ENCODE measurements at regions not wholly inside any gene's neighbourhood (a gene's known extent, or its start where the extent isn't known, plus 50 kb on each side); places are given as distances from the start of the nearest gene placed in this dataset.
"Not testable (repeated sequence)": the region's sequence is repeated elsewhere in the genome, so short reads cannot be mapped to it uniquely, and the experiment has no call there.

GRCh38 chr6:178929-179328, 113.4 kb upstream of the DUSP22 start:
- FAIRE-seq; POLR2A ChIA-PET; BruUV-seq (replicated peaks); H2AFZ ChIP-seq (ENCODE audit: control insufficient read depth, low read depth, low read length); SMC1A ChIA-PET (ENCODE audit: uncharacterized antibody, unreplicated experiment); H3K36me3 ChIP-seq (ENCODE audit: control insufficient read depth in 2 of 2, insufficient read depth in 2 of 2, low read length in 1 of 2); H3K9me3 ChIP-seq (replicated peaks; ENCODE audit: control insufficient read depth, insufficient read depth, low read length); H3K27me3 ChIP-seq (replicated peaks in 1 of 2; ENCODE audit: control insufficient read depth in 2 of 2, insufficient read depth in 2 of 2, low read length in 1 of 2); H3K9ac ChIP-seq (ENCODE audit: control insufficient read depth, insufficient read depth, low read length); DNase-seq (ENCODE audit: low read depth, low spot score); H3K4me2 ChIP-seq (ENCODE audit: control insufficient read depth, insufficient read depth); ATAC-seq; H4K20me1 ChIP-seq (ENCODE audit: control insufficient read depth, insufficient read depth); H3K27ac ChIP-seq (ENCODE audit: control insufficient read depth, insufficient read depth); RAD21 ChIA-PET (ENCODE audit: unreplicated experiment); intact Hi-C loops (cut with micrococcal nuclease; ENCODE audit: unreplicated experiment); H3K79me2 ChIP-seq (ENCODE audit: control insufficient read depth, insufficient read depth, low read length); in situ Hi-C loops (cut with MboI); H3K4me3 ChIP-seq: not testable (repeated sequence)
- CTCF ChIA-PET: interaction anchor here (2.0 kb wide), 1 partner anchor 29 kb away, joined by 12 read pairs; no protein-coding TSS in a partner anchor
- H3K4me1 ChIP-seq (ENCODE audit: control insufficient read depth, insufficient read depth, low read length): peaks cover 22% of the 10 kb centered on the region
- WGBS (ENCODE audit: insufficient coverage, insufficient replicate concordance, low lambda C conversion rate, missing lambda C conversion rate): 91% methylated on average over 5 of the region's 5 CpGs
- peak; percentile 73 for TF ChIP-seq NFYB (IDR thresholded peaks at IDR 0.05; ENCODE audit: insufficient read depth, low read depth, low read length)

GRCh38 chr6:179340-179950, 112.8 kb upstream of the DUSP22 start:
- CTCF ChIA-PET: interaction anchor here (1.5 to 2.2 kb wide), 4 partner anchors 10 to 30 kb away, joined by 3 to 15 read pairs (median 12); no protein-coding TSS in a partner anchor
- H3K36me3 ChIP-seq (ENCODE audit: control insufficient read depth in 2 of 2, insufficient read depth in 2 of 2, low read length in 1 of 2): no peaks in the 10 kb centered on the region
- POLR2A ChIA-PET: no interaction called here
- DNase-seq (ENCODE audit: low read depth, low spot score) (no peak), ATAC-seq (no peak), FAIRE-seq (no peak)
- no peak overlapping the region for H3K4me2 ChIP-seq (ENCODE audit: control insufficient read depth, insufficient read depth)
- no peaks in the 10 kb centered on the region for H3K79me2 ChIP-seq (ENCODE audit: control insufficient read depth, insufficient read depth, low read length)
- intact Hi-C loops (cut with micrococcal nuclease; ENCODE audit: unreplicated experiment): no loop called here
- RAD21 ChIA-PET (ENCODE audit: unreplicated experiment): interaction anchor here (1.0 to 1.9 kb wide), 3 partner anchors 10 to 28 kb away, joined by 3 to 7 read pairs (median 4); no protein-coding TSS in a partner anchor
- no peak overlapping the region for H3K9ac ChIP-seq (ENCODE audit: control insufficient read depth, insufficient read depth, low read length)
- in situ Hi-C loops (cut with MboI): no loop called here
- H2AFZ ChIP-seq (ENCODE audit: control insufficient read depth, low read depth, low read length): no peak overlapping the region
- 91% methylated on average over 27 of the region's 29 CpGs for WGBS (ENCODE audit: insufficient coverage, insufficient replicate concordance, low lambda C conversion rate, missing lambda C conversion rate)
- H3K27me3 ChIP-seq (replicated peaks in 1 of 2; ENCODE audit: control insufficient read depth in 2 of 2, insufficient read depth in 2 of 2, low read length in 1 of 2): no peaks in the 10 kb centered on the region
- H4K20me1 ChIP-seq (ENCODE audit: control insufficient read depth, insufficient read depth): no peaks in the 10 kb centered on the region
- no peak overlapping the region for H3K27ac ChIP-seq (ENCODE audit: control insufficient read depth, insufficient read depth)
- no peak overlapping the region for H3K4me3 ChIP-seq
- H3K4me1 ChIP-seq (ENCODE audit: control insufficient read depth, insufficient read depth, low read length): peaks cover 27% of the 10 kb centered on the region
- H3K9me3 ChIP-seq (replicated peaks; ENCODE audit: control insufficient read depth, insufficient read depth, low read length): peaks cover 4% of the 10 kb centered on the region; the same call in 1 of the 3 replicates
- SMC1A ChIA-PET (ENCODE audit: uncharacterized antibody, unreplicated experiment): interaction anchor here (1.2 to 25.0 kb wide), 5 partner anchors 10 to 40 kb away, joined by 3 to 748 read pairs (median 4); no protein-coding TSS in a partner anchor
- no TSS peak for BruUV-seq (replicated peaks)
- no peak for TF ChIP-seq YY1 (IDR thresholded peaks at IDR 0.05; ENCODE audit: low read depth, low read length)
- no peak for TF ChIP-seq STAT3 (IDR thresholded peaks at IDR 0.05; ENCODE audit: low read depth, low read length)
- TF ChIP-seq ZNF274 (IDR thresholded peaks at IDR 0.05; ENCODE audit: insufficient read depth, insufficient read length): no peak
- no peak for TF ChIP-seq PAX8 (IDR thresholded peaks at IDR 0.05)
- TF ChIP-seq RAD51 (IDR thresholded peaks at IDR 0.05): no peak
- TF ChIP-seq NR2C2 (IDR thresholded peaks at IDR 0.05; ENCODE audit: borderline replicate concordance, control insufficient read depth, insufficient read length, low read depth): no peak
- TF ChIP-seq JUND (IDR thresholded peaks at IDR 0.05; ENCODE audit: low read depth, low read length): no peak
- no peak for TF ChIP-seq TBL1XR1 (IDR thresholded peaks at IDR 0.05; ENCODE audit: low read depth, low read length)
- no peak for TF ChIP-seq DPF2 (IDR thresholded peaks at IDR 0.05)
- TF ChIP-seq ATF7 (IDR thresholded peaks at IDR 0.05; ENCODE audit: low read depth): no peak
- no peak for TF ChIP-seq ASH2L (IDR thresholded peaks at IDR 0.05; ENCODE audit: borderline replicate concordance, low read depth)
- no peak for TF ChIP-seq ZBTB11 (CRISPR knock-in tag; IDR thresholded peaks at IDR 0.05)
- no peak for TF ChIP-seq MYC (IDR thresholded peaks at IDR 0.05; ENCODE audit: insufficient read depth, insufficient read length, insufficient replicate concordance, low read length, severe bottlenecking)
- no peak for TF ChIP-seq MEF2B (IDR thresholded peaks at IDR 0.05; ENCODE audit: partially characterized antibody, poor library complexity, severe bottlenecking)
- no peak for TF ChIP-seq HDGF (IDR thresholded peaks at IDR 0.05)
